ENCODE measurements at regions not wholly inside any gene's neighbourhood (a gene's known extent, or its start where the extent isn't known, plus 50 kb on each side); places are given as distances from the start of the nearest gene placed in this dataset.
"Not testable (repeated sequence)": the region's sequence is repeated elsewhere in the genome, so short reads cannot be mapped to it uniquely, and the experiment has no call there.

DNA sequence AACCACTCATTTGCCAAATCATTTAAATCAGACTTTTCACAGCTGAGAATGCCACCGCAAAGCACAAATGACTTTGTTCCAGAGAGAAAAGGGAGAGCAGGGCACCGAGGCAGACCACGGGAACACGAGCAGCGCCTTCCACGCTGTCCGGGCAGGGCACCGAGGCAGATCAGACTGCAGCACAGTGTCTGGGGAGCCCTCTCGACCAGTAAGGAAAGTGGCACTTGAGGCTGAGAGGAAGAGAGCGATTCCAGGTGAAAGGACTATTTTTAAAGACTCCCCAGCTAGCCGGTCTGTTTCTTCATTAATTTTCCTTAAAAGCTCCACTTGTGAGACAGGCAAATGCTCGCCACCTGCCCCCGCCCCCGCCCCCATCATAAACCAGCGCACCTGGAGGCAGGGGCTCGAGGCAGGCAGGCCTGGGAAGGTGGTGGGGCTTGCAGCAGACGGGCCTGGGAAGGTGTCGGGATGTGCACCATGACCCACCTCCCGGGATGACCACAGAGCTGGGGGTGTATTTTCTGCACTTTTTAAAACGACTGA lies 80.9 kb upstream of the CTDP1 start:
- Mint-ChIP-seq H3K4me1 (peaks cover 0 to 6% (median 0%) of the 10 kb centered on the region in 3 donors), H3K36me3 (no peaks in the 10 kb centered on the region), H3K27me3 (peaks cover 8 to 22% (median 13%) of the 10 kb centered on the region in 3 donors), H3K27ac (peak overlapping the region in 1 of 6 donors; percentile 54), H3K4me3 (no peak overlapping the region), H3K9me3 (no peaks in the 10 kb centered on the region)
- no peak for DNase-seq
- no peak for ATAC-seq (ENCODE audit: low read depth in 2 of 2)

DNA sequence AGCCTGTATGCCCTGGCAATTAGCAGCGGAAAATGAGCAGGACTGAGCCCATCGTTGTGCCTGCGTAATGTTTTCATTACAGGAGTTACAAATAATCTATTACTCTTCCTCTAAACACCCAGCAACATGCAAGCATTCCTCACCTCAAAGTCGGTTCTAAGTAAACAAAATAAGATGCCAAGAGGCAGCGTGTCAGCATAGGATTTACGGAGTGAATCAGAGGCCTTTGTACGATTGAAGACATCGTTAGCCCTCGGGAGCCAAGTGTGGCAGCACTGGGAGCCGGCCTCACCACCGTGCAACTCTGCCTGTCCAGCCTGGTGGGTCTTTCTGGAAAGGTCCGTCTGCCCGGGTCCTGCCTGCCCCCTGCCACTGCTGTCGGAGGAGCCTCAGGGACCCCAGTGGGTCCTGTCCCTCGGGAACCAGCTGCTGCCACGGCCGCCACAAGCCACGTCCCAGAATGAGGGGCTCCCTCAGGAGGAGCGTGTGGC lies 80.1 kb upstream of the CTDP1 start:
- H3K9me3 Mint-ChIP-seq, result no peaks in the 10 kb centered on the region
- peaks cover 8 to 22% (median 13%) of the 10 kb centered on the region in 3 donors for H3K27me3 Mint-ChIP-seq
- no peak for DNase-seq
- H3K4me3 Mint-ChIP-seq, result no peak overlapping the region
- ATAC-seq (ENCODE audit: low read depth in 2 of 2), result no peak
- H3K4me1 Mint-ChIP-seq, result peaks cover 0 to 6% (median 0%) of the 10 kb centered on the region in 3 donors
- H3K27ac Mint-ChIP-seq, result peak overlapping the region in 1 of 6 donors; percentile 53
- no peaks in the 10 kb centered on the region for H3K36me3 Mint-ChIP-seq

DNA sequence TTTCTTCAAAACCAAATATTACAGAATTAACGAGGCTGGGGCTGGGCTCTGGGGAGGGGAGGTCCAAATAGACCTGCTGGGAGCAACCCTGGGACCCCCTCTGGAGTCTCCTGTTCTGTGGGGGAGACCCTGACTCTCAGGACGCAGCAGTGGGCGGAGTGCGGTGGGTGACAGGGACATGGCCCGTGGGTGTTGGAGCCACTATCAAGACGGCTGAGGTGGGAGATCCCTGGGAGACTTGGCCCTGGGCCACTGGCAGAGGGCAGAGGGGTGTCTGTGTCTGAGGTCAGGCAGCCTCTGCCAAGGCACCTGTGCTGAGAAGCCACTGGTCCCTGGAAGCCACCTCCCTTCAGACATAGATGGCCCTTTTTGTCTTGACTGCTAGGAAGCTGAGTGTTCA lies 79.5 kb upstream of the CTDP1 start:
- no peaks in the 10 kb centered on the region for H3K36me3 Mint-ChIP-seq
- peaks cover 0 to 6% (median 0%) of the 10 kb centered on the region in 3 donors for H3K4me1 Mint-ChIP-seq
- ATAC-seq (ENCODE audit: low read depth in 2 of 2) (no peak), DNase-seq (no peak)
- H3K4me3 Mint-ChIP-seq, result no peak overlapping the region
- peaks cover 6 to 21% (median 13%) of the 10 kb centered on the region in 3 donors for H3K27me3 Mint-ChIP-seq
- H3K27ac Mint-ChIP-seq, result peak overlapping the region in 1 of 6 donors; percentile 70
- H3K9me3 Mint-ChIP-seq, result no peaks in the 10 kb centered on the region

DNA sequence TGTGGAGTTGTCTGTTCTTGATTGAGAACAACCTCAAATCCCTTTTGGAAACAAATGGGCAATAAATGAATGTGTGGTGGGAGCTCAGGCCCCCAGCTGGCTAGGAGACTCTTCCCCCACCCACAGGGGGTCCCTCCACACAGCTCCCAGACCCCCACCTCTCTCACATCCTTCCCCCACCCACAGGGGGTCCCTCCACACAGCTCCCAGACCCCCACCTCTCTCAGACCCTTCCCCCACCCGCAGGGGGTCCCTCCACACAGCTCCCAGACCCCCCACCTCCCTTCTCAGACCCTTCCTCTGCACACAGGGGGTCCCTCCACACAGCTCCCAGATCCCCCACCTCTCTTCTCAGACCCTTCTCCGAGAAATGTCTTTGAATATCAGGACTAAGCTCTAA lies 79.0 kb upstream of the CTDP1 start:
- H3K27me3 Mint-ChIP-seq, result peaks cover 4 to 17% (median 11%) of the 10 kb centered on the region in 3 donors
- peak overlapping the region in 1 of 6 donors; percentile 29 for H3K27ac Mint-ChIP-seq
- no peak for ATAC-seq (ENCODE audit: low read depth in 2 of 2)
- H3K4me1 Mint-ChIP-seq, result peaks cover 0 to 6% (median 0%) of the 10 kb centered on the region in 3 donors
- DNase-seq, result no peak
- no peak overlapping the region for H3K4me3 Mint-ChIP-seq
- H3K36me3 Mint-ChIP-seq, result no peaks in the 10 kb centered on the region
- no peaks in the 10 kb centered on the region for H3K9me3 Mint-ChIP-seq

DNA sequence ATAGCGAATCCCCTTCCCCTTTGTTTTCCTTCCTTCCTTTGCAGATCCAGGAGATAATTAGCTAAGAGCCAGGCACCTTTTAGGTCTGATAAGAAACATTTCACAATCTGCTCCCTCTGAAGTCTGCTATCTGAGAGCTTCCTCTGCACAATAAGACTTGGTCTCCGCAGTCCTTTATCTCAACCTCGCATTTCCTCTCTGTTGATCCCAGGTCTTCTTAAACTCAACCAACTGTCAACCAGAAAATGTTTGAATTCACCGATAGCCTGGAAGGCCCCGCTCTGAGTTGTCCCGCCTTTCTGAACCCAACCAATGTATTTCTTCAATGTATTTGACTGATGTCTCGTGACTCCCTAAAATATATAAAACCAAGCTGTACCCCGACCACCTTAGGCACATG lies 78.4 kb upstream of the CTDP1 start:
- ATAC-seq (ENCODE audit: low read depth in 2 of 2) (no peak), DNase-seq (no peak)
- Mint-ChIP-seq H3K27ac (peak overlapping the region in 2 of 6 donors; percentile 4 to 29), H3K9me3 (no peaks in the 10 kb centered on the region), H3K4me1 (peaks cover 0 to 9% (median 0%) of the 10 kb centered on the region in 3 donors), H3K4me3 (no peak overlapping the region), H3K36me3 (no peaks in the 10 kb centered on the region), H3K27me3 (peaks cover 4 to 15% (median 5%) of the 10 kb centered on the region in 3 donors)

DNA sequence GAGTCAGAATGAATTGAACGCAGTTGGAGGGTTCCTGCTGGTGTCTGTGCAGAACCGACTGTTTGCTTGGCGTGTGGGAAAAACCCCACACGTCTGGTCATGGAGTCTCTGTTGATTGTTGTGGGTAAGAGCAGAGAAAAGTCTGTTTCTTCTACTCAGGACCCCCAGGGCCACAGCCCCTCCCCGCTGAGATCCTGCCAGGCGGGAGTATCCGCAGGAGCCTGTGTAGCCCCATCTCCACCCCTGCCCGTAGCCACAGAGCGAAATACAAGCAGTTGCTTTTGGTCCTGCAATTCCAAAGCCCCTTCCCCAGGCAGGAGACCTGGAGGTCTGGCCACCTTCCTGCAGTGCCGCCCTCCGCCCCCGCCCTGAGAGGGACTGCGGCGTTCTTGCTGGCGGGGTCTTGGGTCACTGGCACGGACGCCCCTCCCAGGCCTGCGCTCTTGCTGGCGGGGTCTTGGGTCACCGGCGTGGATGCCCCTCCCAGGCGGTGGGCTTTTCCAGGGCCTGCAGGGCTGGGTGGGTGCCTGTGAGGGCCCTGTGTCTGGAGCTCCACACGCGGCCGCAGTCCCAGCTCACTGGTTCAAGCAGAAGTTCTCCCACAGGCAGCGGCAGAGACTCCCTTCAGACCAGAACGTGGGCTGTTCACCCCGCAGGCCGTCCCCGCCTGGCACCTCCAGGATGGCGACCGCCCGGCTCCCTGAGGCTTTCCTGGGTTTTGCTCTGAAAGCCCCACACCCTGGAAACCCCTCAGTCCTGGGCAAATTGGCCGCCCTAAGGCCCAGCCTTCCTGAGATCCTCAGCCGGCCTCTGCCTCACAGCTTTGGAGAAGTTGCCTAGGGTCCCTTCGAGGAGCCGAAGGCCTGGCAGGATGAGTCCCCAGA lies 76.0 kb upstream of the CTDP1 start:
- DNase-seq, result no peak
- no peak for ATAC-seq (ENCODE audit: low read depth in 2 of 2)
- Mint-ChIP-seq H3K36me3 (no peaks in the 10 kb centered on the region), H3K9me3 (no peaks in the 10 kb centered on the region), H3K4me3 (no peak overlapping the region), H3K4me1 (peaks cover 0 to 10% (median under 1%) of the 10 kb centered on the region in 3 donors), H3K27me3 (peaks cover 4 to 19% (median 11%) of the 10 kb centered on the region in 3 donors), H3K27ac (no peak overlapping the region)

DNA sequence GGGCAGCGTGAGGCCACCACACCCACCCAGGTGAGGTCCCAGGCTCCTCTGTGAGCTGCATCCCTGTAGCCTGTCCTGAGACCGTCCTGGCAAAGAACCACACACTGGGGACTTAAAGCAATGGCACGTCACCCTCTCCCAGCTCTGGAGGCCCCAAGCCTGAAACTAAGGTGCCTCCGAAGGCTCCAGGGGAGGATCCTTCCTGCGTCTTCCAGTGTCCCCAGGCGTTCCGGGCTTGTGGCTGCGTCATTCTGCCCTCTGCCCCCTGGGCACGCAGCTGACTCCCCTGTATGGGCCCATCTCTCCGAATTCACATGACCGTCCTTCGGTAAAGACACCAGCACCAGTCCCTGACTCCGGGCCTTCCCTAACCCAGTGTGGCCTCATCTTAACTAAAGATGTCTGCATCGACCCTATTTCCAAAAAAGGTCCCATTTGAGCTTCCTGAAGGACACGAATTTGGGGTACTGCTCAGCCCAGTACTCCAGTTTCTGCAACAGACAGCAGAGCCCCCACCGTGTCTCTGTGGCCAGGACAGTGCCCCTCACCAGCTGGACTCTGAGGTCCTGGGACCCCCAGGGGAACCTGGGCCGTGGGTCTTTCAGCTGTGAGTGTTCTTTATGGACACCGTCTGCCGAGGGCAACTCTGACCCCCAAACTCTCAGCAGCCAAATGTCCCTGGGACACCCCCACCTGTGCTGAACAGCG lies 75.2 kb upstream of the CTDP1 start:
- ATAC-seq (ENCODE audit: low read depth in 2 of 2), result no peak
- no peaks in the 10 kb centered on the region for H3K9me3 Mint-ChIP-seq

DNA sequence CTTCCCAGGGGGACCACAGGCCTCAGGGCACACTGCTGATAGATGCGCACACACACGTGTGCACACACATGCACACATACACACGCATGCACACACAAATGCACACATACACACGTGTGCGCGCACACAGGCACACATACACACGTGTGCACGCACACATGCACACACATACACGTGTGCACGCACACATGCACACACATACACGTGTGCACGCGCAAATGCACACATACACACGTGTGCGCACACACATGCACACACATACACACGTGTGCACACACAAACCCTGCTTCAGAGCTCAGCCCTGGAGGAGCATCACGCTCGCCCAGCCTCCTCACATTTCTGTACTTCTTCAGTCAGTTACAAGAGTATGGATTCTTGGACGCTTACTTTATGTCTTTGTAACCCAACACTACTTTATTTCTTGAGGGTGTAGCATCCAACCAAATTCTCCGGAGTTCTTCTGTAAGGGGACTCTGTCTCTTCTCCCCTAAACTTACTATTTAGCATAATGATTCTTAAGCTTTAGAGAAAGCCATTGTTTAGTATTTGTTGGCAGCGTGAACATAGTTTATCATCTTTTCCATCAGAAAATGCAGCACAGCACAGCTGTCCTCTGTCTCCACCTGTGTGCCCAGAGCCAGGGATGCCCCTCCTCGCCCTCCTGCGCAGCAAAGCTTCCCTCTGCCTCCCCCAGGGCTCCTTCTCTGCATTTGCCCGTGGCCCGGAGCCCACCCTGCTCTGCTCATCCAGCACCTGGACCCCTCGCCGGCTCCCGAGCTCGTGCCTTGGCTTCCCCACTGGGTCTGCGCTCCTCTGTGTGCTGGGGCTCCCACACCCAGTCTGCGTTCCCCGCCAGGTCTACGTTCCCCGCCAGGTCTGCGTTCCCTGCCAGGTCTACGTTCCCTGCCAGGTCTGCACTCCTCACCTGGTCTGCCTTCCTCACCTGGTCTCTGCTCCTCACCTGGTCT lies 74.4 kb upstream of the CTDP1 start:
- Mint-ChIP-seq H3K9me3 (no peaks in the 10 kb centered on the region), H3K36me3 (no peaks in the 10 kb centered on the region), H3K4me1 (peaks cover 0 to 10% (median 4%) of the 10 kb centered on the region in 3 donors), H3K4me3 (no peak overlapping the region), H3K27ac (peak overlapping the region in 2 of 6 donors; percentile 47 to 74), H3K27me3 (peaks cover 4 to 19% (median 14%) of the 10 kb centered on the region in 3 donors)
- ATAC-seq (ENCODE audit: low read depth in 2 of 2), result no peak
- no peak for DNase-seq

More for the DNA sequence above, 75.2 kb upstream of the CTDP1 start:
- Mint-ChIP-seq H3K4me1 (peaks cover 0 to 10% (median 4%) of the 10 kb centered on the region in 3 donors), H3K27me3 (peaks cover 4 to 19% (median 14%) of the 10 kb centered on the region in 3 donors), H3K36me3 (no peaks in the 10 kb centered on the region), H3K27ac (no peak overlapping the region), H3K4me3 (no peak overlapping the region)
- DNase-seq, result no peak

DNA sequence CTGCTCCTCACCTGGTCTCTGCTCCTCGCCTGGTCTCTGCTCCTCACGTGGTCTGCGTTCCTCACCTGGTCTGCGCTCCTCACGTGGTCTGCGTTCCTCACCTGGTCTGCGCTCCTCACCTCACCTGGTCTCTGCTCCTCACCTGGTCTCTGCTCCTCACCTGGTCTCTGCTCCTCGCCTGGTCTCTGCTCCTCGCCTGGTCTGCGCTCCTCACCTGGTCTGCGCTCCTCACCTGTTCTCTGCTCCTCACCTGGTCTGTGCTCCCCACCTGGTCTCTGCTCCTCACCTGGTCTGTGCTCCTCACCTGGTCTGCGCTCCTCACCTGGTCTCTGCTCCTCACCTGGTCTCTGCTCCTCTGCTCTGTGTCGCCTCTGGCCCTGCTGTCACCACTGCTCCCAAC lies 73.5 kb upstream of the CTDP1 start:
- not testable (repeated sequence) for DNase-seq; H3K36me3 Mint-ChIP-seq; H3K27ac Mint-ChIP-seq; H3K9me3 Mint-ChIP-seq; H3K4me1 Mint-ChIP-seq; H3K4me3 Mint-ChIP-seq; ATAC-seq (ENCODE audit: low read depth in 2 of 2)
- H3K27me3 Mint-ChIP-seq, result peaks cover under 1 to 13% (median 12%) of the 10 kb centered on the region in 3 donors

DNA sequence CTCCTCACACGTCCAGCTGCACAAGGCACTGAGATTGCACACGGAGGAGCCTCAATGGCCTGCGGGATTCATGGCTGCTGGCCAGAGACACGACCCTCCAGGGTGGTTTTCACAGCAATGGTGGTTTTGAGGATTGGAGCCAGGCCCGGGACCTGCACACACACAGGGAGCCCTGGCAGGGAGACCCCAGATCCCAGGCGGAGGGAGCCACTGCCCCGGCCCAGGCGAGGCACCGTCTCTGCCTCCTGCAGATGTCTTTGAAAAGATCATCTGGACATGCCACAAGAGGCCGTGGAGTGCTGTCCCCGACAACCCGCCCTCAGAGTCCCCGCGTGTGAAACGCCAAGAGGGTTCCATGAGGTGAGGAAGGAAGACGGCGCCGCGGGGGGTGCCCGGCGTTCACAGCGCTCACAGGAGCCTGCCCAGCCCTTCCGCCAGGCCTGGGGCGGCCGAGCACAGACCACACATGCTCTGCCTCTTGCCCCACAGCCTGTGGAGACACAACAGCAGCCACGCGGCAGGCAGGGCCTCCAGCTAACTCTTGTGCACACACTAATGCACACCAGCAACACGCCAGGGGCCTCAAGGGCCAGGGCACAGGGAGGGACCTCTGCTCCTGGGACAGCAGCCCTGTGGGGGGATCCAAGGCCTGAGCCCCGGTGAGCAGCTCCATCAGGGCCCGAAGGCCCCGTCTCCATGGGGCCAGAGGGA lies 72.8 kb upstream of the CTDP1 start:
- DNase-seq, result no peak
- H3K27ac Mint-ChIP-seq, result no peak overlapping the region
- no peak overlapping the region for H3K4me3 Mint-ChIP-seq
- H3K27me3 Mint-ChIP-seq, result peaks cover 0 to 9% (median 8%) of the 10 kb centered on the region in 3 donors
- peaks cover 0 to 4% (median 4%) of the 10 kb centered on the region in 3 donors for H3K4me1 Mint-ChIP-seq
- no peak for ATAC-seq (ENCODE audit: low read depth in 2 of 2)
- H3K36me3 Mint-ChIP-seq, result no peaks in the 10 kb centered on the region
- no peaks in the 10 kb centered on the region for H3K9me3 Mint-ChIP-seq

DNA sequence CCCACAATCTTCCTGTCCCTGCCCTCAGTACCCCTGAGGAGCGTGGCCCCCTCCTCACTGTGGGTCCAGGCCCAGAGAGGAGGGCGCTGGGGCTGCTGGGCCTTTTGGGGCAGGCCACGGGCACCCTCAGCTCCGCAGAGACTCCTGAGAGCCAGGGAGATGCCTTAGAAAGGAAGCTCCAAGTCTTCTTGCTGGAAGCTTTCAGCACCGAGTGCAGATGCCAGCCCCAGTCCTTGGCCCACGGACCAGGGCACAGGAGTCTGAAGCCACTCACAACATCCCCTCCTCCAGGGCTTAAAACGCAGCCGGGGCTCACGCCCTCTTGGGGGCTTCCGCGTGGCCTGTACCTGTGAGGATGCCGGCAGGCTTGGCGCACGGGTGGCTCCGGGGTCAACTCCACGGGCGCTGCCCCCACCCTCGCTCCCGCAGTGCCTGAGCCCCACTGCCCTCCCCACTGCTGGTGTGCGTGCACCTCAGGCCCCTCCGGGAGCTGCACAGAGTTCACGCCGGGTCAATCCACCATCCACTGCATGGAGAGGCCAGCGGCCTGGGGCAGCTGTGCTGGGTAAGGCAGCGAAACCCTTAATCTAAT lies 72.1 kb upstream of the CTDP1 start:
- Mint-ChIP-seq H3K4me3 (no peak overlapping the region), H3K9me3 (no peaks in the 10 kb centered on the region), H3K27me3 (peaks cover 0 to 9% (median 8%) of the 10 kb centered on the region in 3 donors), H3K36me3 (no peaks in the 10 kb centered on the region), H3K27ac (no peak overlapping the region), H3K4me1 (peaks cover 0 to 4% (median 4%) of the 10 kb centered on the region in 3 donors)
- ATAC-seq (ENCODE audit: low read depth in 2 of 2) (no peak), DNase-seq (no peak)

DNA sequence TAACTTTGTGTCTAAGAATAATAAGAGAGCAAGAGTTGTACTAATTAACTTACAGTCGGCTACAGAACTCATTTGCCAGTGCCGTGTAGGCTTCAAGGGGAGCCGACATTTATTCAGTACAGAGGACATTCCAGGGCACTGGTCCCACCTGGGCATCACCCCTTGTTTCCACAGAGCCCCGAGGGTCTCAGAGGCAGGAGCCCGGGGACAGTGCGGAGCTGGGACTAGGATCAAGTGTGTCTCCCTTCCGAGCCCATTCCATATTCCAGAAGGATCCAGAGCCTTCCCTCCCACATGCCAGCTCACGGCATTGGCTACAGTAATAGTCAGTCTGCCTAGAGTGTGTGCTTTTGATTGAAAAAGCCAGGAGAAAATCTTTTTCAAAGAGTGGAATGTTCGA lies 71.5 kb upstream of the CTDP1 start:
- Mint-ChIP-seq H3K4me1 (peaks cover 0 to 4% (median 4%) of the 10 kb centered on the region in 3 donors), H3K4me3 (no peak overlapping the region), H3K27ac (no peak overlapping the region), H3K9me3 (no peaks in the 10 kb centered on the region), H3K27me3 (peaks cover 0 to 9% (median 8%) of the 10 kb centered on the region in 3 donors), H3K36me3 (no peaks in the 10 kb centered on the region)
- no peak for DNase-seq
- ATAC-seq (ENCODE audit: low read depth in 2 of 2), result no peak
